HG02763 (cell line): ENCODE measurements at regions not wholly inside any gene's neighbourhood (a gene's known extent, or its start where the extent isn't known, plus 50 kb on each side); places are given as distances from the start of the nearest gene placed in this dataset.

Experiments used
- ATAC-seq: cut with Tn5 transposase; IDR thresholded peaks from one replicate; pipeline ENCODE4 v1.9.1; 2021; ENCODE audit warnings: mild to moderate bottlenecking, moderate library complexity; ENCODE audit not compliant: unreplicated experiment

DNA sequence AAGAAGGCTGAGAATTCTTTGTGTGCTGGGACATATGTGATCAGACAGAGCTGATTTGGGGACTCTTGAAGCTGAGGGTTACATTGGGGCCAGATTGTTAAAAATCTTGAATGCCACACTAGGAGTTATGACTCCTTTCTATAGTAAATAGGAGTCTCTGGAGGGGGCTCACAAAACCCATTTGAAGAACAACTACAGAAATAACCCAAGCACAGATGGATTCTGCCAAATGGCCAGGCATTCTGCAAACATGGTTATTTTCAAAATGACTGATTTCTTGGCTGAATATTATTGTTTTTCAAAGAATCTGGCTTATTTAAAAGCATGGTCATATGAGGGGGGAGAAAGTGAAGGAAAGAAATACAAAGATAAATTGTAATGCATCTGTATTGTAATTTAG, 625.5 kb upstream of the TENM4 start:
- ATAC-seq: no peak

DNA sequence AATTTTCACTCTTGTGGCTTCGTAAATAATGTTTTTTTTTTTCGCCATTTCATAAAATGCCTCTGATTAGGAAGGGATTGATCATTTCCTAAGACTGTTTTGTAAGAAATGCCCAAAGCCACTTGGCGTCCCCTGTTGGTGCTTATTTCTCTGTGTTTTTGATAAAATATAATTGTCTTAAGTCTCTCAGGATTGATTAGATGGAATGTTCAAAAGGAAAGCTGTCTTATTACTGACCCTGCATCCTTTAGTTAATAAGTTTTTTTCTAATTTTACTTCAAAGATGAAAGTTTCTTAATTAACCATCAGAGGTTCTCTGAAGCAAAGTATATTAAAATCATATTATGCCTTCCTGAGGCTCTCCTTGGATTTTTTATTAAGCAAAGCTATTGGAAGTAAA, 624.3 kb upstream of the TENM4 start:
- no peak for ATAC-seq

DNA sequence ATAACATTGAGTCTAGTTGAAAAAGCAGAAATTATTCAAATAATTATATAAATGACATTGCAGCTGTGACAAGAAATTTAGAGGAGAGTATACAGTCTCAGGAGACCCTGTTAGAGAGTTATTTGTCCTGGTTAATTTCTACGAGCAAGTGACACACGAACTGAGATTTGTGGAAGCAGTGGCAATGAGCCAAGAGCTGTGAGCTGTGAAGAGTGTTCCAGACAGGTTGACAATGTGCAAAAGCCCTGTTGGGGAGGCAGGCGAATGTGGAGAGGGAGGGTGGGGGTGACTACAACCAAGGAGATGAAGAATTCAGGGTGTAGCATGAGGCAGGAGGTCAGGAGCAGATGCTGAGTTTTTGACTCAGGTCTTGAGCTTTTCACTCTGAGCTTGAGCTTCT, 620.2 kb upstream of the TENM4 start:
- no peak for ATAC-seq

DNA sequence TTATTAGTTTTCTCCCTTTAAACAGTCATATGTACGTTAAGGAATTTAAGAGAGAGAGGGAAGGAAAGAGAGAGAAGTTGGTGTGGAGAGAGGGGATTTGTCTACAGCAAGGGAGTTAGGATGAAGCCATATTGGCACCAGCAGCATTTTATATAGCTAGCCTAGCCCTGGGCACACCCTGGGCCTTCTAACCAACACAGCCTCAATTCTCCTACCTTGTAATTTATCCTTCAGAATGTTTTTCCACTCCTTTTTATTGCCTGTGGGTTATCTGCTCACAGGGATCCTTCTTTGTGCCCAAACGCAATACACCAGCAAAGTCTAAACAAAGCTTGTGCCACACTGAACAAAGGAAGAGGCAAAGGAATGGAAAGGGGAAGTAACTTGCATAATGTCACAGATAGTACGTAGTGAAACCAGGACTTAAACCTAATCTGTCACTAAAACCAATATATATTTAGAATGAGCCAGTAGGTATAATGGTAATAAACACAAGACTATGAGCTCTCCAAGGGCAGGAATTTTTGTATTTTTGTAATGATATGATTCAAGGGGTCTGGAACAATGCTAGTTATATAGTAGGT, 613.8 kb upstream of the TENM4 start:
- no peak for ATAC-seq

DNA sequence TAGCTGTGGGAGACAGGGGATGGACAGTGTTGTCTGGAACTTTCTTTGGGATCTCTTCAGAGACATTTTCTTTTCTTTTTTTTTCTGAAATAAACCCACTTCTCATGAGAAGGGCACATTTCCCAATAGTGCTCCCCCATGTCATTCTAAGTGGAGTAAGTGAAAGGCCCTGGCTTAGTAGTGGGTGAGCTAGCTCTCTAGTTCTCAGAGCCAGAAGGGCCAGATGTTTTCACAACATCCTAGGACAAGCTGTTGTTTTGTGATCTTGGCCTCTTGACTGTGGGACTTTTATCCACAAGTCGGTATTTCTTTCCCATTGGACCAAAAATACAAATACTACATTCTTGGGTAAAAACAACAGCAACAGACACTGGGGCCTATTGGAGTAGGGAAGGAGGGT, 607.7 kb upstream of the TENM4 start:
- no peak for ATAC-seq

DNA sequence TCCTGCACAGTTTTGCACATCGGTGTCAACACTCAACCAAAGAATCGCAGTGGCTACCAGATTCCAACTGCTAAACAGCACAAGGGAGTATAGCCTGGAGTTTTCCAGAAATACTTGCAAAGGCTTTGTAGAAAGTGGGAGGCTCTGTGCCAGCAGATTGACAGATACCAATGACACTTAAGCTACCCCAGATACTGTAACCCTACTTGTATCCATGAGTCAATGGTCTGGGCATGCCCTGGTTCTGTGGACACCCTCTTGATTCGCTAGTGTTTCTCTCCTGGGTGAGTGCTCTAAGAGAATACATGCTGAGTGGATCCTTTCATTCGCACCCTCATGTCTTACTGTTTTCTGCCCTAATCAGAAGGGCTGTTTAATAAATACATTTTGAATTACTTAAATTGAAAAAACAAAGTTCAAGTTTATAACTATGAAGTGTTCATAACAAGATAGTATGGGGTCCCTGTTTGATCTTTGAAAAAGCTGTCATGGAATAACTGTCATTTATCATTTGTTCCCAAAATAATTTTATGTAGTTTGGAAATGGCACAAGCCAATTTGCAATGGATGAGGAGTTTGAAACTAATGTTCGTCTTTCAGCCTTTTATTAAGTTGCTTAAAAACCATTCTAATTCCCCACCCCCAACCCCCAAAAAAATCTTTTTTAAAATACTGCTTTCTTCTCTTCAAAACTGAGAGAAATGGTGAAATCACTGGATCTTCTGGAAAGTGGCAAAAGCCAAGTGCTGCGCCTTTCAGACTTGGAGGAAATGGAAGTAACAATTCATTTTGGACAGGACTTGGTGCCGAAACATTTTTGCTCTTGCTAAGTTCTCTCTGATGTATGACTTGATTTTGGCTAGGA, 600.5 kb upstream of the TENM4 start:
- ATAC-seq: no peak

DNA sequence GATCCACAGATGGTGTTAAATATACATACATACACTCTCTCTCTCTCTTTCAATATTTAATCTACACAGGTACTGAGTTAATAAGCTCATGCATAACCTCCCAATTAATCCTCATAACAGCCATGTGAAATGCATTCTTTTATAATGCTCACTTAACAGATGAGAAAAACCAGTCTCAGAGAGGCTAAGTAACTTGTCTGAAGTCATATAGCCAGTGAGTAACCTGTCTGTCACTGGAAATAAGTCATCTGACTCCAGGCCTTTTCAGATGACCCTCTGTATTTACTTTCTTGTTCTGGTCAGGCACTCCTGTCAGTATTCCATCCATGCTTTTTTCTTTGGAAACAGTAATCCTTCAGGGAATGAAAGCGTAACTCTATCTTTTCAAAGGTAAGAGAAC, 594.0 kb upstream of the TENM4 start:
- no peak for ATAC-seq

DNA sequence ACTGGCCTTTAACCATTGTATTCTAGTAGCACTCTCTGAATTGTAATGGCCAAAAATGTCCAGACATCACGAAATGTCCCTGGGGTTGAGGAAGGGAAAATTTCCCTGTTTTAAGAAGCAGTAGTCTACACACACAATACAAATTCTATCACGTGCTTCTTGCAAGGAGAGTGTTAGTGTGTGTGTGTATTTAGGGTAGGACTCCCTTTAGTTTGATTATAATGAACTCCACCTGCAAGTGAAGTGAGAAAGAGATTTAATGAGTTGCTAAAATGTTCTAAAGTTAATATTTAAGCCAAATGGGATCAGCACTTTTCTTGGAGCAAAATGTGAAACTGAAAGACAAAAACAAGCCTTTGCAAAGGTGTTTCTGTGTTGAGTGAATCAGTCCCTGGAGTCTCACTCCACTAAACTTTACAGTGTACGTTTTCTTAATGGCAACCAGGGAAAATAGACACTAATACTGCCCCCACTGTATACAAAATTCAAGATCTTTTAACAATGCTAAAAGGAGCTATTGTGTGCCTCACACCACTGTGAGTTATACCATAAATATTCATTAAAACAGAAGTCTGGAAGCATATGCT, 590.3 kb upstream of the TENM4 start:
- ATAC-seq: no peak

DNA sequence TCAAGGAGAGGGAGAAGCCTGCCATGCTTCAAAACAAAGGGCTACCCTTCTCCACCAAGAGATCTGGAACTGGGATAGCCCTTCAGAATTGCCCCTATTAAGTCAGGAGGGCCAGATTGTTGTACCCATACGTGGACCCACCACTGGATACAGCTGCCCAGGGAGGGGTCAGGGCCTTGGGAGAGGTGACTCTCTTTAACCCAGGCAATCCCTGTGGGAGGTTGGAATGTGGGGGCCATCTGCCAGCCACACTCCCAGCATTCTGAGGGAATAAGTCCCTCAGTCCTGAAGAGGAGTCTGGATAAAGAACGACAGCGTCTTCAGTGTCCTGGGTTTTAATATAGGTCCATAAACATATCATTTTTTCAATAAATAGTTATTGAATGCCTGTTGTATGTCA, 588.2 kb upstream of the TENM4 start:
- ATAC-seq: no peak

DNA sequence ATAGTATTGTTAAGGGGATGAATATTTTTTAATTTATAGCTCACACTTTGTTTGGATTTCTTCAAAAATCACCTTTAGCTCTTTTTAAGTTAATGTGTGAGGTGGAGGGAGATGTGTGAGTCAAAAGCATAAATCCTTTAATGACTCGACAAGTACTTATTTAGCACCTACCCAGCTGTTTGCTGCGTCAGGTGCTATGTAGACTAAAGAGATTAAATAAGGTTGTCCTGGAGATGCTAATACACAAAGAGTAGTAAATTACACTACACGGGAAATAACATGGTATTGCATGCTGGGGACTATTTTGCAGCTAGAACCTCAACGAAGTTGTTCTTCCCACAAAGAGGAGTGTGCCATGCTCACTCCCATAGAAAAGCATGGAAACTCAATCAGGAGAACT, 583.3 kb upstream of the TENM4 start:
- ATAC-seq: no peak

DNA sequence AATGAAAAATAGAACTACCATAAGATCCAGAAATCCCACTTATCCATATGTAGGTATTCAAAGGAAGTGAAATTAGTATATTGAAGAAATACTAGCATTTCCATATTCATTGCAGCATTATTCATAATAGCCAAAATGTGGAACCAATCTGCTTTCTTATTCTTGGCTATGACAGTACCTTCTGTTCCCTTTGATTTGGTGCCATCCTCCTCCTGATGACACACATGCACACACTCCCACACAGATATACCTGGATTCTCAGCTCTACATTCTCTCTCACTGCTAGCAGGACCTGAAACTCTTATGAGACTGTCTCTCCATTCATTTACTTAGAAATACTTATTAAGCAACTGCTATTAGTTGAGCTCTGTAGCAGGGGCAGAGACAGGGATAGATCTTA, 582.6 kb upstream of the TENM4 start:
- no peak for ATAC-seq

DNA sequence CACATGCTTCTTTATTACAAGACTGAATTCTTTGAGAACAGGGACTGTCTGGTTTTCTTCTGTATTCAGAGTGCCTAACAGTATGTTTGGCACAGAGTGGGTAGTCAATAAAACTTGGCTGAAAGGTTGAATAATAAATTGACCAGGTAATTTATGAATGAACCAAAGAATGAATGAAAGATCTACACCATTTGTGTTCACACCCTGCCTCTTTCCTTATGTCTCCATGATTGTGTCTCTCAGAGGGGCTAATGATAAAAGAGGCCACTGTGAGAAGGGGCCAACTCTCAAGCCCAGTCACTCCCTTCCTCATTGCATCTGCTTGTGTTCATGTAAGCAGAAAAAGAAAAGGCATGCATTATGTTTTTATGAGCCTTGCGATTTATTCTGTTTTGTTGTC, 569.7 kb upstream of the TENM4 start:
- ATAC-seq: no peak

DNA sequence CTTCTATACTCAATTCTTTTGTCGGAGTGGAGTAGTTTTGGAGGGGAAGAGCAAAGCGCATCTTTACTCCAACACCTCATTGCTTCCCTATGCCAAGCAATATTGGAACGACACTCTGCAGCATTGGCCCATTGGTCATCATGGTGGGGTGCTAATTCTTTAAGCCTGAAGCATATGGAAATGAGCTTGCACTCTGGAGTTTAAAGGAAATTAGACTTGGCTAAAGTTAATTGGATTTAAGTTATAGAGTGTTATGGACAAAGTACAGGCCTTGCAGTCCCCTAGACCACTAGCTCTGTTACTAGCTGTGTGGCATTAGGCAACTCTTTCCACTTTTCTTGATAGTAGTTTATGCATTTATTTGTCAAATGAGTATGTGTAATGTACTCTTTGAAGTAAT, 568.3 kb upstream of the TENM4 start:
- ATAC-seq: no peak

DNA sequence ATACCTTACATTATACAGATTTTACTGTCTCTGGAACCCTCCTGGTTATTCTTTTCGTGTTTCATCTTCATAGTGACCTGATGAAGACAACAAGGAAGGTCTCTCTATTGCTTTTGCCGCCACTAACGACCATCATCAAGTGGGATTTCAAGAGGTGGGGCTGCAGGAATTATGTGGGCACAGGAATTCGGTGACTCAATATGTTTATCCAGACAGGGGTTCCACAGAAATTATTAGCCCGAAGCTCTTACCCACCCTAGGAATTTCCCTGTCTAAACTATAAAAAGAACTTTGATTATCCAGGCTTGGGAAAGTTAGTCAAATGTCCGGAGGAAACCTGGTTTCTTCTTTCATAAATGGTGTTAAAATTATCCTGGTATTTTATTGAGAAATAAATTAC, 566.8 kb upstream of the TENM4 start:
- no peak for ATAC-seq

DNA sequence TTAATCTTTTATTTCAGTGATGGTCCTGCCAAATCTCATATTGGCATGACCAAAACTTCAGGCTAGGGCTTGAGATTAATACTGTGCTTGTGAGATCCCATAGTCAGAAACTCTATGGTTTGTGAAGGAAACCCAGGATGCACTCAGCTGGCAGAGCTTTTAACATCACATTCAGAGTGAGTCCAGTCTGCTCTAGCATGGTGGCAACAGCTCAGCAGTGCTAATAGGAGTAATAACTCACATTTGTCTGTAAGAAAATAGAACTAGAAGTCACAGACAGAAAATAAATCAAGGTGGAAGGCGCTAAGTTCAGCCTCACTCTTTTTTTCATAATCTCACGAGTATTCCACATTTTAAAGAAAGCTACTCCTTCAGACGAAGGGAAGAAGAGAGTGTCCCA, 549.3 kb upstream of the TENM4 start:
- no peak for ATAC-seq

DNA sequence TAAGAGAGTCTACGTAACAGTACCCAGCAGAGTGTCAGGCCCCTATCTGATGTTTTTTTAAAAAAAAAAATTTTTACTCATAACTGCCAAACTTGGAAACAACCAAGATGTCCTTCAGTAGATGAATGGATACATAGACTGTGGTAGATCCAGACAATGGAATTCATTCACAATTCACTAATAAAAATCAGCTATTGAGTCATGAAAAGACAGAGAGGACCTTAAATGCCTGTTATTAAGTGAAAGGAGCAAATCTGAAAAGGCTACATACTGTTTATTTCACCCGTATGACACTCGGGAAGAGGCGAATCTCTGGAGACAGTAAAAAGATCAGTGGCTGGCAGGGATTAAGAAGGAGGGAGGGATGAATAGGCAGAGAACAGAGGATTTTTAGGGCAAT, 541.4 kb upstream of the TENM4 start:
- no peak for ATAC-seq

DNA sequence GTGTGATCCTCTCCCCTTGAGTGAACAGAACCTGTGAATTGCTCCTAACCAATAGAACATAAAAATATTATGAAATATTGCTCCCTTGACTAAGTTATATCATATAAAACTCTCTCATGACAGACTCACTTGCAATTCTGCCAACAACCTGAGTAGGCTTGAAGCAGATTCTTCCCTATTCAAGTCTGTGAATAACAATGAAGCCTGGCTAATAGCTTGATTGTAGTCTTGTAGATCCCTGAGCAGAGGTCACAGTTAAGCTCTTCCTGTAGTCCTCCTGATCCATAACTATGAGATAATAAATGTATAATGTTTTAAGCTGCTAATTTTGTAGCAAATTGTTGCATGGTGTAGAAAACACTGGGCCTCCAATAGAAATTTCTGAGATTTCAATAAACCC, 540.1 kb upstream of the TENM4 start:
- ATAC-seq: no peak

DNA sequence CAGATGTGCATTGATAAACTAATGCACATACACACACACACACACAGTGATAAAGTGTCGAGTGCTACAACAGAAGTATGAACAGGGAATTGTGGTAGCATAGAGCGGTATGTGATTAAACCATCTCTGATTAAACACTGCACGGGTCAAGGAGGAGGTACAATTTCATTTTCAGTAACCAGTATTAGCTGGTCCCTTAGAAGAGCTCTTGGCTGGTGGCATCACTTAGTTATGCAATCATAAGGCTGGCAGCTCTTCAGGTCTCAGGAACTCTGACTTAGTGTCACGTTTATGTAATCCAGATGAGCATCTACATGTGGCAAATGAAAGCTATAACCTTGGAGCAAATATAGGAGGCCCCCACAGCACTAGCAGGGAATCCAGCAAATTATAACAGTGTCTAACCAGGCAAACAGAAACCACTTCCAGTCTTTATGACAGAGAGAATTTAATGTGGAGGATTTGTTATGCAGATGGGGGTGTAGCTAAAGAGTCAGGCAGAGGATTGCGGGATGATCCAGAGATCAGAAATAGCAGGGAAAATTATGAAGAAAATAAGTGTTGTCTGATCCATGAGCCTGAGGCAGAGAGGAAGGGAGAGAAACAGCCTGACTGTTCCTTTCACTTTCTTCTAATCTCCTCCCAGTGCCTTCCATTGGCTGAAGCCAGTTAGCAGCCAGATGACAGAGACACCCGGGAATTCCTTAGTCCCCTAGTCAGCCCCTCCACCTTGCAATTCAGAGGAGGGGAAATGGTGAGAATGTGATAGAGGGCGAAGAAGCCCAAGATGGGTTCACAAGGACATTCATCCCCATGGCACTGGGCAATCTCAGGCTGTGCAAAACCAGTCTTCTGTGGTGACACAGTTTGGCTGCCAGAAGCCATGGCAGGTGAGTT, 533.1 kb upstream of the TENM4 start:
- no peak for ATAC-seq

DNA sequence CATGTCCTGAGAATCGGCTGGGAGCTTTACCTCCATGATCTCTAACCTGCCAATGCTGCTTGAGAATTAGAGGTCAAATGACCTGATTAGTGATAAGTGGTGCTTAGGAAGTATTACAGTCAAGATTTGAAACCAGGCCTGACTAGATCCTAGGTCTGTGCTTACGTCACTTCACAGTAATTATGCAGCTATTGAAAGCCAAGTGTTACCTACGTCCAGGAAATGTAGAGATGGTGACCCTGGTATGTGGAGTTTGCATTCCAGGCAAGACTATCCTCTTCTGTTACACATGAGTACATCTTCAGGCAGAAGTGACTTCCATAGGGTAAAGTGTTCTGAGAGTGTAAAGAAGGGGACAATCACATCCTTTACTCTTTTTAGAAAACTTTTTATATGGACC, 530.4 kb upstream of the TENM4 start:
- ATAC-seq: no peak

DNA sequence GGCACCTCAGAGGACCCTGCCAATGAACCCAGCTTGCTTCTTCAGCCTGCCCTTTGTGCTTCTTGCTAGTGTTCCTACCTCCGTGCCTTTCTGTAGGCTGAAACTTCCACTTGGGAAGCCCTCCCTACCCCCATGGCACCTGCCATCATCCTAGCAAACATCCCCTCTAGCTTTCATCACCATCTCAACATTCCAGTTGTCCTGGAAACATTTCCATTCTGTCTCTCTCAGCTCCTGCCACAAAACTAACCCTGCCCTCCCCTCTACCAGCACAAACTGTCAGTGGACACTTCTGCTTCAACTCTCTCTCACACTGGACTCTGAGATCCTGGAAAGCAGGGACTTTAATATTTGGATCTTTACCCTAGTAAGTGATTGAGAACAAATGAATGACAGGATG, 525.8 kb upstream of the TENM4 start:
- no peak for ATAC-seq

DNA sequence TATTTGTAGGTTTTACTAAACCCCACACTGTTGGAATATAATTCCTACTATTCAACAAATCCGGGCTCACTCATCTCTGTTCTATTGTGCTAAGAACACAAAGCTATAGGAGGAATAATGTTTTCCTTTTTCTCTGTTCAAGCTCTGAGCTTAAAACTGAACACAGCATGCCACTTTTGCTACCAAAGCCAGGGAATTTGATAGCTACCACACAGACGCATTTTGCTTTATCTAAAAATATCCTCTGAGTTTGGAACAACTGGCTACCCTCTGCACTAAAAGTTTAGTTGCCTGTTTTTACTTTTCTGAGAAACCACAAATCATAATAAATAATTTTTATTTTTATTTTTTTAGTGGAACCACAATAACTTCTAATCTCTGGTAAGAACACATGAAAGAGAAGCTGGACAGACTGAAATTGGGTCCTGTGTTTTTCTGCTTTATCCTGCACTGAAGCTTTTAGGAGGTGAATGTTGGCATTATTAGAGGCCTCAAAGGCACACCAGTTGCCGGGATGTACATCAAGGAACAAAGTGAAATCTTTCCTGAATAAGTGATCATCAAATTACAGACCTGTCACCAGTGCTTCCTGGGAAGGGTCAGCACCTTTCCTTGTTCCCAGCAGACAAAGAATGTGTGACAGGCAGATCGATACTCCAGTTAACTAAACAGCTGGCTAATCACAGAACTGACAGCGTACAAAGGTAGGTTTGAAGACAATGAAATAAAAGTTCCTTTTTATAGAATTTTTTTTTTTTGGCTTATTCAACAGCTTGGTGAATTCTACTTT, 523.2 kb upstream of the TENM4 start:
- no peak for ATAC-seq
